Activated T-helper 17 cell treated with anti-CD3 and anti-CD28 coated beads, Interleukin-2, amount 50 U/mL, for 72 hours (primary cell): ENCODE measurements at regions not wholly inside any gene's neighbourhood (a gene's known extent, or its start where the extent isn't known, plus 50 kb on each side); places are given as distances from the start of the nearest gene placed in this dataset.

Experiments used
- ATAC-seq: fragments of 150-1000 bp; cut with Tn5 transposase; replicated peaks from 2 replicates; pipeline ENCODE4 v1.10.0; 2021; ENCODE audit warnings: mild to moderate bottlenecking, moderate library complexity
- H3K27ac Mint-ChIP-seq: one replicate; pipeline ENCODE4 v1.8.0; 2022; ENCODE audit warnings: mixed read lengths
- H3K27me3 Mint-ChIP-seq: one replicate; pipeline ENCODE4 v1.8.0; 2022; ENCODE audit warnings: mixed read lengths
- H3K36me3 Mint-ChIP-seq: one replicate; pipeline ENCODE4 v1.8.0; 2022; ENCODE audit warnings: low read depth, mild to moderate bottlenecking, mixed read lengths
- H3K4me1 Mint-ChIP-seq: one replicate; pipeline ENCODE4 v1.8.0; 2022; ENCODE audit warnings: mixed read lengths
- H3K4me3 Mint-ChIP-seq: one replicate; pipeline ENCODE4 v1.8.0; 2022; ENCODE audit warnings: mild to moderate bottlenecking, mixed read lengths
- H3K9me3 Mint-ChIP-seq: one replicate; pipeline ENCODE4 v1.8.0; 2022; ENCODE audit warnings: mixed read lengths

DNA sequence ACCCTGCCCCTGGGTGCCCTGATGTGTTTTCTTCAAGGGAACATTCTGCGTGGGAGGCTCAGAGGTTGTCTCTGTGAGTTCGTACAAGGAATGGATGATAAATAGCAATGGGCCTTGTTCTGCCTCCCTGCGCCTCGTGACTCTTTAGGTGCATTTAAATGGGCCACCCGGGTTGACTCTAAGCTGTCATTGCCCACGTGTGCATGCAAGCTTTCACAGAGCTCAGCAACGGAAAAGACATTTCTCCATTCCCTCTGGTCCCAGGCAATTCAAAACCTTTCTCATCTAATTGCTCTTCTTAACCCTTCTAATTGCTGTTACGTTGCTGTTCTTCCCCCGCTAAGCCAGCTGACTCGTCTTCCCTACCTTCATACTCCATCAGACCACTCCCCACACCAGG is 71.5 kb upstream of the SDK2 start:
- Mint-ChIP-seq H3K9me3 (no peaks in the 10 kb centered on the region), H3K27me3 (no peaks in the 10 kb centered on the region), H3K27ac (no peak overlapping the region), H3K36me3 (no peaks in the 10 kb centered on the region), H3K4me3 (no peak overlapping the region), H3K4me1 (peaks cover 6% of the 10 kb centered on the region)
- ATAC-seq: no peak

DNA sequence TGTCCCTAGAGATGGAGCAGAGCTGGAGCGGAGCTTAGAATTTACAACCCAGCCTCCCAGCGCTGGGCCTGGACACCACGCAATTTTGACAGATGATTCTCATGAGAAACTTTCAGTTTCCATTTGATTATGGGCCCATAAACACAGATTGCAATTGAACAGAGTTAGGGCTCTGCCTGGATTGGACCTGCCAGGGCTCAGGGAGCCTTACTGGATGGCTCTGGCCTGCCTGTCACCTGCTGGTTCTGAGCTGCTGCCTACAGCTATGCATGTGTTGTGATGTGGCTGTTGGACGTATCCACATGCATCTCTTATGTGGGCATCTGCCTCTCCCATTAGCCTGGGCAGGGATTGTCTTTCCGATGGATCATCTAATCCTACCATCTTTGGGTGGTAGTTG is 73.4 kb upstream of the SDK2 start:
- no peaks in the 10 kb centered on the region for H3K36me3 Mint-ChIP-seq
- no peak overlapping the region for H3K4me3 Mint-ChIP-seq
- H3K27ac Mint-ChIP-seq: no peak overlapping the region
- H3K27me3 Mint-ChIP-seq: no peaks in the 10 kb centered on the region
- peaks cover 16% of the 10 kb centered on the region for H3K4me1 Mint-ChIP-seq
- ATAC-seq: no peak
- no peaks in the 10 kb centered on the region for H3K9me3 Mint-ChIP-seq

GRCh38 chr17:73718362-73718761 is 74.1 kb upstream of the SDK2 start:
- Mint-ChIP-seq H3K27me3 (no peaks in the 10 kb centered on the region), H3K4me3 (no peak overlapping the region), H3K27ac (no peak overlapping the region), H3K4me1 (peaks cover 23% of the 10 kb centered on the region), H3K36me3 (no peaks in the 10 kb centered on the region), H3K9me3 (no peaks in the 10 kb centered on the region)
- ATAC-seq: no peak

GRCh38 chr17:73718912-73719311 is 74.7 kb upstream of the SDK2 start:
- Mint-ChIP-seq H3K4me1 (peaks cover 28% of the 10 kb centered on the region), H3K36me3 (no peaks in the 10 kb centered on the region), H3K9me3 (no peaks in the 10 kb centered on the region), H3K27me3 (no peaks in the 10 kb centered on the region), H3K4me3 (no peak overlapping the region), H3K27ac (no peak overlapping the region)
- ATAC-seq: no peak

DNA sequence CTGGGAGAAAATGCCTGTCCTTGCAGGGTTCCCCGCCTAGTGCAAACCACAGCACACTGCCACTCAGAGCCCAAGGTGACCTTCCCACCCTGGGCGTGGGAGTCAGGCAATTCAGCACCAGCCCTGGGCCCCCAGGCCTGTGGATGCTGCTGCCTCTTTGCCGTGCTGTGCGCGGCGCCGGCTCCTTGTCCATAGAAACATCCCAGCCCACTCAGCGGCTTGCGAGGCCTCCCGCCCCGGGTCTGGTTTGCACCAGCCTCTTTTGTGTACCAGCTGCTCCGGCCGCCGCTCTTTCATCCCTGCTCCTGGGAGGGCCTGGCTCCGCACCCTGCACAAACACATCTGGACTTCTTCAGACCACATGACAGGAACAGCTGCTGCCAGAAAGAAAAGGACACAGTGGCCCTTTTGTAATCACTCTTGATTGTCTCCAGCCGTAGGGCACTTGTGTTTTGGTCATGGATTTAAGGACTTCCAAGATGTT is 75.4 kb upstream of the SDK2 start:
- H3K4me3 Mint-ChIP-seq: no peak overlapping the region
- H3K9me3 Mint-ChIP-seq: no peaks in the 10 kb centered on the region
- H3K4me1 Mint-ChIP-seq: peaks cover 28% of the 10 kb centered on the region
- no peak for ATAC-seq
- no peaks in the 10 kb centered on the region for H3K27me3 Mint-ChIP-seq
- no peak overlapping the region for H3K27ac Mint-ChIP-seq
- H3K36me3 Mint-ChIP-seq: no peaks in the 10 kb centered on the region

DNA sequence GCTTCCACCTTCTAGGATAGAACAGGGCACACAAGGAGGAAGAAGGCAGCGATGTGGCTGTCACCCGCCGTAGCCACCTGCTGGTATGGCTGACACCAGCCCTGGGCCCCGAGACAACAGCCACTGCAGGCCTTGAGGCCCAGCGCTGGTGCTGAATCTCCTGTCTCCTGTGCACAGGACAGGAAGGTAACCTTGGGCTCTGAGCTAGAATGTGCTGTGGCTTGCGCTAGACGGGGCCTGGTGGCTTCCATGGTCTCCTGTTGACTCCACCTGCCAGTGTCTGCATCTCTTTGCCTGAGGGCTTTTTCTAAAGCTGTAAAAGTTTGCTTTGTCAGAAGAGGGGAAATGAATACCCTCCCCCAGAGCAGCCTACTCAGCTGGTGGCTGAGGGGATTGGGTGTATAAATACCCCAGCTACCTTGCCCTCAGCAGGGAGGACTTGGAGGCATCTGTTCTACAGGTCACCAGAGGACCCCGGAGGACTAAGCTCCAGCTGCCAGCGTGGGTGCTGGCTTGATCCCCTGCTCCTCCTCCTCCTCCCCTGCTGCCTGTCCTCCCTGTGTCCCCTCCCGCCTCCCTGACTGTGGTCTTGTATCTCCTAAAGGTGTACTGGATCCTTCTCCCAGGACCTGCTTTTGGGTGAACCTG is 76.1 kb upstream of the SDK2 start:
- no peaks in the 10 kb centered on the region for H3K9me3 Mint-ChIP-seq
- peak; percentile 69 for ATAC-seq
- H3K4me1 Mint-ChIP-seq: peaks cover 28% of the 10 kb centered on the region
- no peak overlapping the region for H3K27ac Mint-ChIP-seq
- H3K27me3 Mint-ChIP-seq: no peaks in the 10 kb centered on the region
- no peaks in the 10 kb centered on the region for H3K36me3 Mint-ChIP-seq
- H3K4me3 Mint-ChIP-seq: peak overlapping the region; percentile 46

GRCh38 chr17:73722165-73722564 is 77.9 kb upstream of the SDK2 start:
- Mint-ChIP-seq H3K9me3 (no peaks in the 10 kb centered on the region), H3K27ac (peak overlapping the region; percentile 85), H3K4me3 (peak overlapping the region; percentile 58), H3K4me1 (peaks cover 28% of the 10 kb centered on the region), H3K36me3 (no peaks in the 10 kb centered on the region), H3K27me3 (no peaks in the 10 kb centered on the region)
- peak; percentile 80 for ATAC-seq

- H3K27me3 Mint-ChIP-seq: no peaks in the 10 kb centered on the region
- H3K4me1 Mint-ChIP-seq: peaks cover 23% of the 10 kb centered on the region
- no peaks in the 10 kb centered on the region for H3K36me3 Mint-ChIP-seq
- no peak overlapping the region for H3K4me3 Mint-ChIP-seq
- H3K27ac Mint-ChIP-seq: peak overlapping the region; percentile 85
- no peaks in the 10 kb centered on the region for H3K9me3 Mint-ChIP-seq
- ATAC-seq: no peak
Observed at GRCh38 chr17:73723317-73723716, 79.1 kb upstream of the SDK2 start.

- Mint-ChIP-seq H3K27ac (no peak overlapping the region), H3K36me3 (no peaks in the 10 kb centered on the region), H3K27me3 (no peaks in the 10 kb centered on the region), H3K9me3 (no peaks in the 10 kb centered on the region), H3K4me3 (no peak overlapping the region), H3K4me1 (peaks cover 27% of the 10 kb centered on the region)
- no peak for ATAC-seq
Observed at GRCh38 chr17:73724341-73724740, 80.1 kb upstream of the SDK2 start.

DNA sequence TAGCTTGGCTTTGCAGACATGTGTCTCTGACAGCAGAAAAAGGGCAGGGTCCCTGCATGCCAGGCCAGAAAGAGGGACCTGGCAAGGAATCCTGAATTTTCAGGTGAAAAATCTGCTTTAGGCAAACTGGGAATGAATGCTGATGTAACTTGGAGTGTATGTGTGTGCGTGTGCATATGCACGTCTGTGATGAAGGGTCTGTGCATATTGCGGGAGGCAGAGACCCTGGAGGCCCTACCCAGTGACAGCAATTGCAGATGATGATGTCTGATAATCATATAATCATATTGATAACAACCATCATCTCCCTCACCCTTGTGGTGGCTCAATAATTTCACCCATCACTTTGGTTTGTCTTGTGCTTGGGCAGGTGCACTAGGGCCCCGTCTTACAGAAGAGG is 80.7 kb upstream of the SDK2 start:
- H3K27me3 Mint-ChIP-seq: no peaks in the 10 kb centered on the region
- no peak for ATAC-seq
- H3K4me3 Mint-ChIP-seq: no peak overlapping the region
- H3K4me1 Mint-ChIP-seq: peaks cover 29% of the 10 kb centered on the region
- no peaks in the 10 kb centered on the region for H3K36me3 Mint-ChIP-seq
- H3K9me3 Mint-ChIP-seq: no peaks in the 10 kb centered on the region
- H3K27ac Mint-ChIP-seq: no peak overlapping the region

DNA sequence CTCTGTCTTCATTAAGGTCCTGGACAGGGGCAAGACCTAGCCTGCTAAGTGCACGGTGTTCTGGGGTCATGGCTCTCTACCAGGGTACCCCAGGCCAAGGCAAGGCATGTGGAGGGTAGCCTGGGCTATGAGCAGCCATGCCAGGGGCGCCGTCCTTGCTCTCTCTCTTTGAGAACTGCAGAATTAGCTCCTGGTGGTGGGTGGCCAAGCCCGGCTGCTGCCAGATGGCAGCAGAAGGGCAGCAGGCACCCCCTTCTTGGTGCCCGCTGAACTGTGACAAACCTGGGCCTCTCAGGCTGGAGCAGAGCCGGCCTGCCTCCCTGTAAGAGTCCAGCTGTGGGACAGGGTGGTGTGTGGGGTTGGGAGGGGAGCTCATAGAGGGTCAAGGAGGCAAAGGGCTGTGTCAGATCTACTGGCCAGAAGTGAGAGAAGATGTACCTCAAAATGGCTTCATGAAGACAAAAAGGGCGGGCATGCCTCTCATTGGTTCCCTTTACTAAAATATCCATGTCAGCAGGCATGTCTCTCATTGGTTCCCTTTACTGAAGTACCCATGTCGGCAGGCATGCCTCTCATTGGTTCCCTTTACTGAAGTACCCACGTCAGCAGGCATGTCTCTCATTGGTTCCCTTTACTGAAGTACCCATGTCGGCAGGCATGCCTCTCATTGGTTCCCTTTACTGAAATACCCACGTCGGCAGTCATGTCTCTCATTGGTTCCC is 81.7 kb upstream of the SDK2 start:
- peaks cover 5% of the 10 kb centered on the region for H3K9me3 Mint-ChIP-seq
- no peaks in the 10 kb centered on the region for H3K36me3 Mint-ChIP-seq
- H3K27me3 Mint-ChIP-seq: no peaks in the 10 kb centered on the region
- peaks cover 27% of the 10 kb centered on the region for H3K4me1 Mint-ChIP-seq
- no peak for ATAC-seq
- no peak overlapping the region for H3K27ac Mint-ChIP-seq
- H3K4me3 Mint-ChIP-seq: no peak overlapping the region

GRCh38 chr17:73727941-73728340 is 83.7 kb upstream of the SDK2 start:
- peaks cover 16% of the 10 kb centered on the region for H3K4me1 Mint-ChIP-seq
- no peak overlapping the region for H3K4me3 Mint-ChIP-seq
- no peaks in the 10 kb centered on the region for H3K27me3 Mint-ChIP-seq
- ATAC-seq: no peak
- no peak overlapping the region for H3K27ac Mint-ChIP-seq
- H3K9me3 Mint-ChIP-seq: peaks cover 12% of the 10 kb centered on the region
- H3K36me3 Mint-ChIP-seq: no peaks in the 10 kb centered on the region

DNA sequence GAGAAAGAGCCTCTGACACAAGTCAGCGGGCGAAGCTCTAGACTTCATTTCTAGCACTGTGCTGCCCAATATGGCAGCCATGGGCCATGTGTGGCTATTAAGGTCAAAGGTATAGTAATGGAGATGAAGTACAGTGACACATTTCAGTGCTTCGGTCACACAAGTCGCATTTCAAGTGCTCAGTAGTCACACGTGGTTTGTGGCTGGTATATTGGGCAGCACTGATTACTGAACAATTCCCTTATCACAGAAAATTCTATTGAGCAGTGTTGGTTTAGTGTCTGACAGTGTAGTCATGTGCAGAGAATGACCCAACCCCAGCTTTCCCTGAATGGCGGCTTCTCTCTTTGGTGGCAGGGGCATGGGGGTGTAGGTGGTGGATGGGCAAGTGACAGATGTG is 84.9 kb upstream of the SDK2 start:
- Mint-ChIP-seq H3K4me3 (no peak overlapping the region), H3K9me3 (peaks cover 12% of the 10 kb centered on the region), H3K27ac (no peak overlapping the region), H3K27me3 (peaks cover 4% of the 10 kb centered on the region), H3K4me1 (peaks cover 7% of the 10 kb centered on the region), H3K36me3 (no peaks in the 10 kb centered on the region)
- ATAC-seq: no peak

DNA sequence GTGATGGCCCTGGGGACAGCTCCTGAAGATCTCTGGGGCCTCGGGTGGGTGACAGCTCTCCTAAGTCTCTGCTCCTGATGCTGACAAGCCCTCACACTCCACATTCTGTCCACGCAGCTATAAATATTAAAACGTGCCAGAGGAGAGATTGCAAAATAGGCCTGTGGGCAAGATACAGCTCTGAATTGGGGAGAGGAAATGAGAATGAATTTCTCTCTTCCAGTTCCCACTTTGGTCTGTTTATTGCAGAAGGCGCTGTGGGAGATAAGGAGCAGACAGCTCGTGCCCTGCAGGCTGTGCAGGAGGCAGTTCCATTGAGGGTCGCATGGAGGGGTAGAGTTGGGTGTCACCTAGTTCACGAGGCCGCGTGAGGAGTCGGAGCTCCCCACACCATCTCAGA is 87.5 kb upstream of the SDK2 start:
- no peaks in the 10 kb centered on the region for H3K36me3 Mint-ChIP-seq
- no peak overlapping the region for H3K4me3 Mint-ChIP-seq
- peaks cover 12% of the 10 kb centered on the region for H3K9me3 Mint-ChIP-seq
- H3K4me1 Mint-ChIP-seq: peaks cover 7% of the 10 kb centered on the region
- H3K27ac Mint-ChIP-seq: no peak overlapping the region
- peaks cover 8% of the 10 kb centered on the region for H3K27me3 Mint-ChIP-seq
- no peak for ATAC-seq

DNA sequence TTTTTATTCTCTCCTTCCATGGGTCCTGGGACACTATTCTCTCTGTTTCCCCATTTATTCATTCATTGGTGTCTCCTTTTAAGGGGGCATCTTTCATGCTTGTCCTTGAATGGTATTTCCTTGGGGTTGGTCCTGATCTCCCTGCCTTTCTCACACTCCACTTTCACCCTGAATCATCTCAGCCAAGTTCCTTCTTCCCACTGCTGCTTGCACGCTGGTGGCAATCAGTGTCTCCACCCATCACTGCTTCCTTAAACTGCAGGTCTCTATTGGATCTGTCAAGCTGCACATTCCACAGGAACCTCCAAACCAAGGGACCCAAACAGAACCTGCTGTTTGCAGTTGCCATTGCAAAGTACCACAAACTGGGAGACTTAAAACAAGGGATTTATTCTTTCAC is 89.3 kb upstream of the SDK2 start:
- Mint-ChIP-seq H3K4me3 (no peak overlapping the region), H3K4me1 (peaks cover 7% of the 10 kb centered on the region), H3K36me3 (no peaks in the 10 kb centered on the region), H3K9me3 (peaks cover 12% of the 10 kb centered on the region), H3K27me3 (peaks cover 8% of the 10 kb centered on the region), H3K27ac (no peak overlapping the region)
- no peak for ATAC-seq
